NCI-H82 treated with DMSO at 0.1 percent for 48 hours (cell line): ENCODE measurements at regions not wholly inside any gene's neighbourhood (a gene's known extent, or its start where the extent isn't known, plus 50 kb on each side); places are given as distances from the start of the nearest gene placed in this dataset.

ENCODE experiments used
- DNase-seq: peaks from one replicate; lab custom pipeline; 2025; ENCODE audit not compliant: unreplicated experiment; lab: John Stamatoyannopoulos, UW

DNA sequence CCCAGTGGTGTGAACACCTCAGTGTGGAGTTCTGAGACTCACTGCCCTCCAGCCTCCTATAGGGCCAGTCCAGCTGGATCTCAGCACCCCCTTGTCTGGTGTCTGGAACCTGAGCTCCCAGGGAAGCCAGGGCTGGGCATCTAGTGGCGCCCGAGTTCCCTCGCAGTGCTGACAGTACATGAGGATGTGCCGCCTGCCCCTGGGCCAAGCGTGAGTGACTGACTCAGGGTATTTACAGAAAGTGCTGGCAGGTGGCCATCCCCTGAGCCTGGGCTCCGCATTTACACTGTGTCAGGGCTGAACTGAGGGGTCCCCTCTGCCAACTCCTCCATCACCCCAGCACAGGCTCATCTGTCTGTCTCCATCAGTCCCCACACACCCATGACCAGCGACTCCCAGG lies 185.3 kb downstream of the BRD1 start:
- no peak for DNase-seq

DNA sequence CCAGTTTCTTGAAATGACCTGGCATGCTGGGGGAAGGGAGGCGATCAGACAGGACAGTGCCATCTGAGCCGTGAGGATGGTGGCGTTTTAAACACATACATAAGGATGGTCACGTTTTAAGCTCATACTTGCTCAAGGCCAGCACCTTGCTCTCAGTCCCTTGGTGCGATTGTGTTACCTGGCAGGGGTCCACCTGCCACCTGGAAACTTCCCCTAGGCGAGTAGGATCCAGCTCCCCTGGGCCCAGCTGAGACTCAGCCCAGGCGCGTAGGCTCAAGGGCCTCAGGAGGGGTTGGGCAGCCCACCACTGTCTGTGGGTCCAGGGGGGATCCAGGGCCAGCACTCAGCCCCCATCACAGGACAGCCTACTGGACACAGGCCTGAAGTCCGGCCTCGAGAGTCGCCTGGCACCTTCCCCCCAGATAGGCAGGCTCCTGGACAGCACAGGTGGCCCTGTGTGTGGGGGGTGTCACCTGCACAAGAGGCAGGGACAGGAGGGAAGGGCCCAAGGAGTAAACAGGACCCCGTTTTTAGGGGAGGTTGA lies 185.8 kb downstream of the BRD1 start:
- no peak for DNase-seq

DNA sequence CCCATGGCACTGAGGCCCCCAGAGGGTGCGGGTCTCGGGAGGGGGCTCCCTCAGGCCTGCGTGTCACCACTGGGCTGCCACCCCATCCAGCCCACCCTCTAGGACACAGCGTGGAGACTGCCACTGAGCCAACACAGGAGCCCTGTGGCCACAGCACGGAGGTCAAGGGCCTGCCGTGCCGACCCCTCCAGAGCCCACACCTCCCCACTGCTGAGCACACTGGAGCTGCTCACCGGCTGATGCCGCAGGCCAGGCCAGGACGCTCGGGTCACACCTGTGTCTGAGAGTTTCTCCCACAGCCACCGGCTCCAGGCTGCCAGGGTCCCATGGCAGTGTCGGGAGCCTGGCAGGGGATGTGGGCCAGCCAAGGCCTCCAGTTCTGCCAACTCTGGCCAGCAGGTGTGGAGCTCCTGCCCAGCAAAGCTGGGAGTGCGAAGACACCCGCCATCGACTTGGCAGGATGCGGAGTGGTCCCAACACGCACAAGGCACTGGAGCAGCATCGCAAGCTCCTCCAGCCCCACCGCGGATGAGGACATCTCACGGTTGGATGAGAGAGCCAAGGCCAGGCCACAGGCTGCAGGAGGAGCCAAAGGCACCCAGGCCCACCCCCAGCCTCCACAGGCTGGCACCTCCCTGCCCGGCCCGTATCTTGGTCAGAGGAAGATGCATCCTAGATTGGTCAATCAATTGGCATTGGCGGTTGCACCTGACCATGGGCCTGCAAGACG lies 187.1 kb downstream of the BRD1 start:
- DNase-seq, result no peak

DNA sequence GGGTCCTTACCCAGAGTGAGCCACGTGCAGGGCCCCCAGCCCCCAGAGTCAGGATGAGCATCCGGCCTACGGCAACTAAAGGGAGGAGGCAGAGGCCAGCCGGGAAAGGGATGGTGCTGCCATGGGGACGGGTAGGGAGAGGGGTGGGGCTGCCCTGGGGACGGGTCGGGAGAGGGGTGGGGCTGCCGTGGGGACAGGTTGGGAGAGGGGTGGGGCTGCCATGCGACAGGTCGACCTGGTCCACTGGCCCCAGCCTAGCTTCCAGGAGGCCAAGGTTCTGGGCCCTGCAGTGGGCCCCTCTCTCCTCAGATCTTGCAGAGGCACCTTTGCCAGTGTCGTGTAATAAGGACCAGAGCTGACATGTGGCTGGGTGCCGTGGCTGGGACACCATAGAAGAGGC lies 187.7 kb downstream of the BRD1 start:
- DNase-seq, result no peak

DNA sequence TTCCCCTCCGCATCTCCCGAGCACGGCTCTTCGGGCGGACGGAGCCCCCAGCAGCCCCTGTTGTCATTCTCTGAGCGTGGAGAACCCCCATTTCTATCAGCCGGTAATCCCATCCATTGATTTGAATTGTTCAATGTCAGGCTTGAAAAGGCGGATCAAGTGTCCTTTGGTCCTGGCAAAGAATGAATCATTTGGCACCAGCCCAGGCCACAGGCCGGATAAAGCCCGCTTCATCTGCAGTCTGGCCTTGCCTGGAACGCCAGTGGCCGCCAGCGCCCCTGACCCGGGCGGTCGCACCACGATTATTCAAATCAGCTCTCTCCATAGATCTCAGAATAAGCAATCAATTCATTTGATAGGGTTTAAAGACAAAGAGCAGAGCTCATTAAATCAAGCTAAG lies 188.9 kb downstream of the BRD1 start:
- DNase-seq, result no peak

DNA sequence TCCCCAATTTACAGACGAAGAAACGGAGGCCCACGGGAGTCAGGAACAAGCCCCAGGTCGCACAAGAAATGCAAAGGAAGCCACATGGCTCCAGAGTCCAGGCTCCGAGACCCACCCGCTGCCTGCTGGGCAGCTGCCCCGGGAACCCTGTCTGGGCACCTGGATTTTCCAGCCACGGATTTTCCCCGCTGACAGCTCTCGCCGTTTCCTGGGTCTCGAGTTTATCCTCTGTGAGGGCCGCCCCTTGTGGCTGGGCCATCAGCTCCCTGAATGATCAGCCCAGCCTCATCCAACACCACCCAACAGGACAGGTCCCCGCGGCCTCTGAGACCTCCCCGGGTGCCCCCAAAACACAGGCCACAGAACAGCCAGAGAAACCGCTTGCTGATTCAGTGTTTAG lies 189.7 kb downstream of the BRD1 start:
- no peak for DNase-seq

DNA sequence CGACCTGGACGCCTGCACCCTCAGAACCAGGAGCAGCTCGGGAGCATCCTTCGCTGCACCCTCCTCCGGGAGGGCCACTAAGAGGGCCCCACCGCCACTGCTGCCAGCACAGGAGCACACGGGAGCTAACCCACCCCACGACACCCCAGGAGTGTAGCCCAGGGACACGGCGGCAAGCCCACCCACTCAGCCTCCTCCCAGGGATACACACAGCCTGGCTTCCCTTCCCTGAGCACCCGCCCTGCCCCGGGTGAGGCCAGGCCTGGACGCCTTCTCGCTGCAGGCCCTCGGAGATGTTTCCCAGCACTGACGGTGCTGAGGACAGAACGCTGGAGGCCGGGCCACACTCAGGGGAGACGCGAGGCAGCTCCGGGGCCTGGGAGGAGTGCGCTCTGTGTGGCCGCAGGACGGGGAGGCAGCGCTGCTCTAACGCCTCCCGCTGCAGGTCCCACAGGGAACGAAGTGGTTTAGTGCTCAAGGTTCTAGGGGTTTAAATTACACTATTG lies 190.4 kb downstream of the BRD1 start:
- DNase-seq, result no peak

DNA sequence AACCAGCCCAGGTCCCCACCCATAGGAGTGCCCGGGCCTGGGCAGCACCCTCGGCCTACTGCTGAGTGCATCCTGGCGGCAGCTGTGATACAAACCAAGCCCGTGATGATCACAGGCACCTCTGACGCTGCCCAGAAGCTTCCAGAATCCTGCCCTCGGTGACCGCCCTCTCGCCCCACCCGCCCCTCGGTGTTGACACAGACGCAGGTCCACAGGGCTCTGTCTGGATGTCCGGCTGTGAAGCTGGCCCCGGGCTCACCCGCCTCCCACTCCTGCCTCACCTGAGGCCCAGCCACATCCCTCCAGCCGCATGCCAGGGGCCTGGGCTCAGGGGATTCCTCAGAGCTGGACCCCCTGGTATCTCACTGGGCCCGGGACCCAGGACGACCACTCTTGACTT lies 191.0 kb downstream of the BRD1 start:
- no peak for DNase-seq

DNA sequence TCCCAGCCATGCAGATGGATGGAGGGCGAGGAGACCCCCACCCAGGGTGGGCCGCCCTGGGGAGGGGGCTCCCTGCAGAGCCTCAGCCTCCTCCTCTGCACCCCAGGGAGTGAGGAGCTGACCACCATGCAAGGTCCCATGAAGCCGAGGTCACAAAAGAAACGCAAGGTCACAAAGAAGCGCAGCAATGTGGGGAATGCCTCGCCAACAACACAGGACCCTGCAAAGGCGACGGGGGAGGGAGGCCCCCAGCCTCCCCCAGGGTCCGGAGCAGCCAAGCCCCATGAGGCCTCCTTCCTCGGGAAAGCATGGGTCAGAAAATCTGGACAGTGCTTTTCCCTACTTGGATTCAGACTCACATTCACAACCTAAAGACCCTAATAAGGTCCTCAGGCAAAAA lies 191.5 kb downstream of the BRD1 start:
- no peak for DNase-seq

DNA sequence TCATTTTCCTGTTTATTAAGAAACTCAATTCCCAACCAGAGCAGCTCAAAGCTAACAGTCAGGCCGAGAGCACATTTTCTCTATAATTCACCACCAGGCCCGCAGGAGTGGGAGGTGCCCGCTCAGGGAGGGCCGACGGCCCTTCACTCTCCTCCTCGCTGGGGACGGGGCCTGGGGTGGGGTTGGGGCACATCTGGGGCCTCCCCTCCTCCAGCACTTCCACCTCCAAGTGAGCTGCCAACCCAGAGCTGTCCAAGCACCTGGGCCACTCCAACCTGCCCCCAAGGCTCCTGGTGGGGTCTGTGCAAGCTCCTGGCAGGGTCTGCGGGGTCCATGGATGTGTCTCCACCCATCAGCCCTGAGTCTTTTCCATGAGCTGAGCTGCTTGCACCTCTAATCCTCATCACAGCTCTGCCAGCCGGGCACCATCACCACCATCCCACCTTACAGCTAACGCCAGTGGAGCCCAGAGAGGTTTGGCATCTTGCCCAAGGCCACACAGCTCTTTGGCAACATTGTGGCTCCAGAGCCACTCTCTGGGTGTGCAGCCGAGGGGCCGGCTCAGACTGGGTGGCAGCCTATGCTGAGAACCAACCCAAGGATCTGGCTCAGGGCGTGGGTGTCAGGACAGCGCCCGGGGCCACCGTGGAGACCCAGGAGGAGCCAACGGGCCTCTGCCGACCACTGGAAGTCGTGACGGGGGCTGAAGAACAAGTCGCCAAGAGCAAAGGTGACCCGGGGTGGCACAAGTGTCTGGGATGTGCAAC lies 193.5 kb downstream of the BRD1 start:
- DNase-seq, result no peak

DNA sequence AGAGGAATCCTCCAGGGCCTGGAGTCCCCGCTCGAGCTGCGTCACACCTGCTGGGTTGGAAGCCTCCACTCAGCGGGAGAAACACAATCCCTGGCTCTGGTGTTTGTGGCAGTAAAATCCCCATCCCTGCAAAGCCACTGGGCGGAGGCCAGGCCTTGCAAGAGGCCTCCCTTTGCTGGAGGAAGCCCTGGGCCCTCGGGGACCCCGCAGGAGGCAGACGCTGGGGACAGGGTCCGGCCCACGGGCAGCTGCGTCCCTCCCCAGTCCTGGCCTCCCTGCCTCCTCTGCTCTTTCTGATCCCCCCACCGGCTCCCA lies 194.7 kb downstream of the BRD1 start:
- DNase-seq, result no peak

DNA sequence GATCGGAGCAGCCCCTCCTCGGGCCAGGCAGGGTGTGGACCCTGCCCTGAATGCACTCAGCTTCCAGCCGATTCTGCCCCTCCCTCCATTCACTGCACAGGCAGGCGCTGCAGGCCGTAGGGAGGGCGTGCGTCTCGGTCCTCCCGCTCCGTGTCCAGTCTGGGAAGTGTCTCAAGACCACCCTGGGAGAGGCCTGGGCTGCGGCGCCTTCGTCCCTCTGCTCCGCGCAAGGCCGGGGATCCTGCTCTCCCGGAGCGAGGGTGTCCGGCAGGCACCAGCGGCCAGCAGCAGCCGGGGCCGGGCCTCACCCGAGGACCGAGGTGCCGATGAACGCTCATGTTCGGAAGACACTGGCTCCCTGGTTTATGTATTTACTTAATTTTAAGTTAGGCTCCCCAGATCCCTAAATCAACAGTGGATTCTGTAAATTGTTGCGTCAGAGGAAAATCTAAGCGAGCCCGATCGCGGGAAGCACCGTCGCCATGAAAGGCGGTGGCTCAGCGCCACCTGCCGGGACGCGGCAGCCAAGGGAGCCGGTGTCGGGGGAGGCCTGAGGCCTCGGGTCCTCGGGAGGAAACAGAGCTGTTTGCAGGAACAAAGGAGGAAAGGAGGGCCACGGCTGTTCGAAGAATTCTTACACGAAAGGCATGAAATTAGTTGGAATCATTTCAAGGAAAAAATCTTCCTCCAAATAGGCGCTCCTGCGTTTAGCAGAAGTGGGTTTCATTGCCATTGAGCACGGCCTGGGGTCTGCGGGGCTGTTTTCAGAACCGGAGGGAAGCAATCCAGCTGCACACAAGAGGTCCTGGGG lies 195.3 kb downstream of the BRD1 start:
- DNase-seq, result no peak

DNA sequence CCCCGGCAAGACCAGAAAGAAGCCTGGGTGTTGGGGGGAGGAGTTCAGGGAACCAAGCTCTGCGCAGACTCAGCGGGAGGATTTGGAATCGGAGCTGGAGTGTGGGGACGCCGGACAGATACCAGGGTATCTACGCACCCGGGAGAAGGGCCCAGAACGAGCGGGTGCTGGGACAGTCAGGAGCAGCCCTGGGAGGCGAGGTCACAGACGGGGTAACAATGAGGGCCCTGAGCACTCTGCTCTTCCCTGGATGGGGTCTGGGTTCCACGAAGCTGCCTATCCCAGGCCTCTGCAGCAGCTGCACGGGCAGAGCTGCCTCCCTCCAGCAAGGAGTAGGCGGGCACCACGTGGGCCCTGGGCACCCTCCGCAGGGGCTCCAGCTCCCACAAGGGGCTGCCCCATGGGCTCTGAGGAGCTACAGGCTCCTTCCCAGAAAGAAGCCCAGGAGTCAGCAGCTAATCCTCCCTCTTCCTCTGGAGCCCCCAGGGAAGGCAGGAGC lies 197.2 kb downstream of the BRD1 start:
- DNase-seq, result no peak

DNA sequence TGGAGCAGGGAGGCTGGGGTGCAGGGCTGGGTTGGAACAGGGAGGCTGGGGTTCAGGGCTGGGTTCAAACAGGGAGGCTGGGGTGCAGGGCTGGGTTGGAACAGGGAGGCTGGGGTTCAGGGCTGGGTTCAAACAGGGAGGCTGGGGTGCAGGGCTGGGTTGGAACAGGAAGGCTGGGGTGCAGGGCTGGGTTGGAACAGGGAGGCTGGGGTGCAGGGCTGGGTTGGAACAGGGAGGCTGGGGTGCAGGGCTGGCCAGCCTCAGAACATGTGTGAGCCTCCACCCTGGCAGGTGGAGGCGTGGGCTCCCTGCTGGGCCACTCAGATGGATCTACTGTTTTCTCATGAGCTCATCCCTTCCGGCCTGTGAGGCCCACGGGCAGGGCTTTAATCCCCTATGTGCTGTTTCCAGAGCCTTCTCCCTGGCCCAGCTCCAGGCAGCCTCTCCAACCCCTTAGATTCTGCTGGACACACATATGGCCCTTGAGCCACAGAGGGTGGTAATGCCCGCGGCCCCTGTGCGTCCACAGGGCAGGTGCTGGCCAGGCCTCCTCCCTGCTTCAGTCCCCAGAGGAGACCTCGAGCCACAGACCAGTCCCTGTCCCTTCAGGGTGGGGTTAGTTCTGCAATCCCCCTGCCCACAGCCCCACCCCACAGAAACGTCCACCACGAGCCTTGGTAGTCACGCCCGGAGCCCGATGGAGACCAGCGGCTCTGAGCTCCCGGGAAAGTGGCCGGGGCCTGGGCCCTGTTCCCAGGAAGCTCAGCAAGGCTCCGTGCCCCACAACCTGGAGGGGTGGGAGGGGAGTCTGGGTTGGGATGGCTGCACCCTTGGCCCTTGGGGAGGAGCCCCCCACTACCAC lies 197.9 kb downstream of the BRD1 start:
- no peak for DNase-seq

DNA sequence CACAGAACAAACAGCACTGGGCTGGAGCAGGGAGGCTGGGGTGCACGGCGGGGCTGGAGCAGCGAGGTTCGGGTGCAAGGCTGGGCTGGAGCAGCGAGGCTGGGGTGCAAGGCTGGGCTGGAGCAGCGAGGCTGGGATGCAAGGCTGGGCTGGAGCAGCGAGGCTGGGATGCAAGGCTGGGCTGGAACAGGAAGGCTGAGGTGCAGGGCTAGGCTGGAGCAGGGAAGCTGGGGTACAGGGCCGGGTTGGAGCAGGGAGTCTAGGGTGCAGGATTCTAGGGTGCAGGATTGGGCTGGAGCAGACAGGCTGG lies 198.5 kb downstream of the BRD1 start:
- DNase-seq, result no peak

DNA sequence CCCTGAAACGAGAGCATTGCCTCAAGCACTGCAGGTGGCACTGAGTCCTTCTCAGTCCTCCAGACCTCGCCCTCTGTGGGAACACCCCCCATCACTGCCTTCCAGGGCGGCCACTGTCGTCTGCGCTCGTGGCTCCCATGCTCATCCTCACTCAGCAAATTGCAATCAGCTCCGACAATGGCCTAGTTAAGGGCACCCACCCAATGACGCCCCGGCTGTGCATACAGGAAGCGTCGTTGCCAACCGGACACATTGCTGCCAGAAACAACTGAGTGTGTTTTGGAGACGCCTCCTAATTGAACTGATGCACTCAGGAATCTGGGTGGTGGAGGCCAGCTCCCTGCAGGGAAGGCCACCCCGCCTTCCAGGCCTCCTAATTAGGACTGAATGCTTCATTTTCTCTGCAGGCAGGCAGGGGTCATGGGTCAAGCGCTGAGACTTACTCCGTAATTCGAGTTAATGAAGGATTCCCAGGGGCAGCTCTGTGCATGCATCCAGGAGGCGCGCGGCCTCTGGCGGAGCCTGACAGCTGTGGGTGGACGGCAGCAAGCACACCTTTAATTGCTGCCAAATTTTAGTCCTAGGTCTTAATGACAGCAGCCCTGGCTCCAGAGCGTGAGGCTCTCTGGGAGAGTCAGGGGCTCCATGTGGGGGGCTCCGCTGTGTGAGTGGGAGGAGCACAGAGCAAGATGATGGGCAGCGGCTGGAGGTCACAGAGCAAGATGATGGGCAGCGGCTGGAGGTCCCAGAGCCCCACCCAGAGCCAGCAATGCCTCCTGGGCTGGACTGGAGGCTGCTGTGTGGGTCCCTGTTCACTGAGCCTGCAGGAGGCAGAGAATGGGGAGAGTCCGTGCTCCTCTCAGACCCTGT lies 199.0 kb downstream of the BRD1 start:
- no peak for DNase-seq

DNA sequence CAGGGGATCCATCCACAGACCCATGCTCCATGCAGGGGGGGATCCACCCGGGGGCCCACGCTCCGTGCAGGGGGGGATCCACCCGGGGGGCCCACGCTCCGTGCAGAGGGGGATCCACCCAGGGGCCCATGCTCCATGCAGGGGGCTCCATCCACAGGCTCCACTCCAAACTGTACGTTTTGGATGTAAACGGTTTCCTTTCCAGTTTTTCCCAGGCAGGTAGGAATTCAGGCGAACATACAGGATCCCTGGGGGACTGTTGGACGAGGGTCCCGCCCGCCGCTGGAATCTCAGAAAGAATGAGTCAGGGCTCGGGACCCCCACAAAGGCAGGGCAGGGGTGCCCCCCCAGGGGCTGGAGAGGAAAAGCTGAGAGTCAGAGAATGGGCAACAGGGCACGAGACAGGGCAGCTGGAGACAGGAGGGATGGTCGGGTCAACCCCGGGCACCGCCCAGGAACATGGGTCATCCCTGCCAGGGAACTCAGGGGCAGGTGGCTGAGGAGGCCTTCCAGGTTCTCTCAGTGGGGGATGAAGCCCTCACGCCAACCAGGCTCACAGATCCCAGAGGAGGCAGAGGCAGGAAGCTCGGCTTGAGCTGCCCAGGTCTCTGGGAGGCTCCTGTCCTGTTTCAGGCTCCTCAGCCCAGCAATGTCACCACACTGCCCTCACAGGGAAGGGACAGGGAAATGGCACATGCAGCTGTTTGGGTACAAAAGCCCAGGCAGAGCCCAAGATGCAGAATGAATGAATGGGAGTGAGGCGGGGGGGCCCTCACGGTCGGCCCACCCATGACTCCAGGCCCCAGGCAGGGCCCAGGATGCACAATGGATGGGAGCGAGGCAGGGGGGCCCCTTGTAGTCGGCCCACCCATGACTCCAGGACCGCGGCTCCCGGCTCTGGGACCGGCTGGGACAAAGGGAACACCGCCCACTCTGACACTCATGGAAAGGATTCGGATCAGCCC lies 200.2 kb downstream of the BRD1 start:
- no peak for DNase-seq

DNA sequence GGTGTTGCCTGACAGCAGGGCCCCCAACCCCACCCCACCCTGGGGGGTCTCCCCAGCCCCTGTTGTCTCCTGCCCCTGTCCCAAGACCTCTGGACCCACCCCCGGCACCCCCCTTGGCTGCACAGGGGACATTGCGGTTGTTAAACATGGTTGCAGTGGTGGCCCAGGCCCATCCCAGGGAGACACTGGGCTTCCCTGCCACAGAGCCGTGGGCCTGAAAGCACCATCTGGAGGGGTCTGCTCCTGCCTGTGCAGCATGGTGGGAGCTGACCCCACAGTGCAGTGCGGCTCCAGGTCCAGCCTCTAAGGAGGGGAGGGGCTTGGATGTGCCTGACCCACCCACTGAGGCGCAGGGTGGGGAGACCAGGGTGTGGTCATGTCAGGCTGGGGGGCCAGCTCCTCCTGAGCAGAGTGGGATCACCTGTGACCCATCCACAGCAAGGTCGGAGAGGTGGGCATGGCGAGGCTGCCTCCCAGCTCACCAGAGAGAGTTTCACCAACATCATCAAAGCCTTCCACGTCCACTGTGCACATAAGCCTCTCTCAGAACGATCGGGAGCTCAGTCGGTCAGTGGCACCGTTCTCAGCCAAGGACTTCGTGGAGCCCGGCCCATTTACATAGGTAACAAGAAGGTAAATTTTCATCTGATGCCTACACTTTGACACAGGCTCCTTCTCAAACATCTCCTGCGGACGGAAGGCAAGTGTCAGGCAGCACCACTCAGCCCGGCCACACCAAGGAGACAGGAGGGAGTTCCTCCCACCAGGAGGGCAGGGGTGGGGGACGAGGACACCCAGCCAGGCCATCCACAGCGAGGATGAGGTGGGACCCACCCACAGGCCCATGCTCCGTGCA lies 201.1 kb downstream of the BRD1 start:
- DNase-seq, result no peak
